ENCODE measurements at regions not wholly inside any gene's neighbourhood (a gene's known extent, or its start where the extent isn't known, plus 50 kb on each side); places are given as distances from the start of the nearest gene placed in this dataset.

DNA sequence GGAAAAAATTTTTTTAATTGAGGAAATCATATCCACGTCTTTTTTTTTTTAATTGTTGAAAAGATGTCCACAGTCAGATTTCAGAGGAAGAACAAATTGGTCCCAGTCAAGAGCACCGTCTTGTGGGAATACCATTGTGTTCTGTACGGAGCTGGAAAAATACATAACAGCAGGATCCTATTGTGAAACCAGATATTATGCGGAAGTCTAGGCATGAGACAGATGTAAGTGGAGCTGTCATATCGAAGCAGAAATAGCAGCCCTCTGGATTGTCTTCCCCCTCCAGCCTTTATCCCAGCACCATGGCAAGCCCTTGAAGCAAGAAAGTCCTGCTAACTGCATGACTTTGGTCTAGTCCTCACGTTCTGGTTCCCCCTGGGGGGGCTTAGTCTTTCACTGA lies 391.6 kb upstream of the ASIC2 start:
- peaks cover 17% of the 10 kb centered on the region for H3K4me1 Mint-ChIP-seq (ENCODE audit: low read depth, unreplicated experiment)
- DNase-seq, result no peak
- no peak overlapping the region for H3K27ac Mint-ChIP-seq (ENCODE audit: unreplicated experiment)
- no peak for TF ChIP-seq CTCF (IDR thresholded peaks at IDR 0.05; ENCODE audit: partially characterized antibody, unreplicated experiment)
- no peak overlapping the region for H3K4me3 Mint-ChIP-seq (ENCODE audit: unreplicated experiment)
- H3K27me3 Mint-ChIP-seq (ENCODE audit: unreplicated experiment), result peaks cover 3% of the 10 kb centered on the region
- H3K36me3 Mint-ChIP-seq (ENCODE audit: unreplicated experiment), result no peaks in the 10 kb centered on the region
- peaks cover 5% of the 10 kb centered on the region for H3K9me3 Mint-ChIP-seq (ENCODE audit: unreplicated experiment)

- Mint-ChIP-seq H3K4me1 (ENCODE audit: low read depth, unreplicated experiment) (peaks cover 17% of the 10 kb centered on the region), H3K27me3 (ENCODE audit: unreplicated experiment) (peaks cover 3% of the 10 kb centered on the region), H3K27ac (ENCODE audit: unreplicated experiment) (no peak overlapping the region), H3K9me3 (ENCODE audit: unreplicated experiment) (peaks cover 5% of the 10 kb centered on the region), H3K36me3 (ENCODE audit: unreplicated experiment) (no peaks in the 10 kb centered on the region), H3K4me3 (ENCODE audit: unreplicated experiment) (no peak overlapping the region)
- peak; percentile 34 for DNase-seq
- TF ChIP-seq CTCF (IDR thresholded peaks at IDR 0.05; ENCODE audit: partially characterized antibody, unreplicated experiment), result peak; percentile 64
These were observed 393.1 kb upstream of the ASIC2 start for GRCh38 chr17:33686171-33686570.

DNA sequence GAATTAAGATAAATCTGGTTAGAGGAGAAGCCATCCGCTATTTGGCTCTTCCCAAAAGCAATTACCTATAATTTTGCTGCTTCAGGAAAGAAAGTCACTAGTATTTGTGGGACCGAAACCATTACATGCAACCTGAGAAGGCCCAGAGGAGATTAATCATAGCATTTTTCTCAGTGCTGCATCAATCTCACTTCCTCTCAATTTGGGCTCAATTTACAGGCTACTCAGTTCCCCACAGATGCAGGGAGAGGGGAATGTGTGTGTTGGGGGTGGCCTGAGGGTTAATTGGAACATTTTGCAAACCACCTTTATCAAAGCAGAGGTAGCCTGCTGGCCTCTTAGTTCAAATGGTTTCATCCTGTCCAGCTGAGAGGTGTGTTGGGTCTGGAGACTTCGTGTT lies 394.7 kb upstream of the ASIC2 start:
- Mint-ChIP-seq H3K9me3 (ENCODE audit: unreplicated experiment) (peaks cover 5% of the 10 kb centered on the region), H3K36me3 (ENCODE audit: unreplicated experiment) (no peaks in the 10 kb centered on the region), H3K27ac (ENCODE audit: unreplicated experiment) (no peak overlapping the region), H3K4me3 (ENCODE audit: unreplicated experiment) (no peak overlapping the region), H3K4me1 (ENCODE audit: low read depth, unreplicated experiment) (peaks cover 17% of the 10 kb centered on the region), H3K27me3 (ENCODE audit: unreplicated experiment) (peaks cover 3% of the 10 kb centered on the region)
- TF ChIP-seq CTCF (IDR thresholded peaks at IDR 0.05; ENCODE audit: partially characterized antibody, unreplicated experiment), result no peak
- no peak for DNase-seq

DNA sequence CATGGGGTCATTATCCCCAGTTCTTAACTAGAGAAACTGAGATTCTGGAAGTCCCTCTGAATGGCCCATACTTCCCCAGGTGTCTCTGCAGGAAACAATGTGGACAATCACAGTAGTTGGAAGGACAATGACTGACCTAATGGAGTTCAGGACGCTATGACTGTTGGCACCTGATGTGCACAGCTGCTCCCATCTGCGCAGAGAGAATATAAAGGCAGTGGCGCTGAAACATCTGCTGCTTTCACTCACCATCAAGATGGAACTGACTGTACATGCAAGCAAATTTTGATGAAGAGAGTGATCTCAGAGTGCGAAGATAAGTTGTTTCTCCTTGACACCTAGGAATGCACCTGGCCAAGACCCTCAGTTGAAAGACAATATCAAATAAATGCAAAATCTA lies 395.7 kb upstream of the ASIC2 start:
- no peaks in the 10 kb centered on the region for H3K36me3 Mint-ChIP-seq (ENCODE audit: unreplicated experiment)
- H3K4me3 Mint-ChIP-seq (ENCODE audit: unreplicated experiment), result no peak overlapping the region
- peaks cover 3% of the 10 kb centered on the region for H3K27me3 Mint-ChIP-seq (ENCODE audit: unreplicated experiment)
- DNase-seq, result peak; percentile 27
- H3K4me1 Mint-ChIP-seq (ENCODE audit: low read depth, unreplicated experiment), result peaks cover 17% of the 10 kb centered on the region
- H3K9me3 Mint-ChIP-seq (ENCODE audit: unreplicated experiment), result peaks cover 6% of the 10 kb centered on the region
- TF ChIP-seq CTCF (IDR thresholded peaks at IDR 0.05; ENCODE audit: partially characterized antibody, unreplicated experiment), result no peak
- peak overlapping the region; percentile 44 for H3K27ac Mint-ChIP-seq (ENCODE audit: unreplicated experiment)

DNA sequence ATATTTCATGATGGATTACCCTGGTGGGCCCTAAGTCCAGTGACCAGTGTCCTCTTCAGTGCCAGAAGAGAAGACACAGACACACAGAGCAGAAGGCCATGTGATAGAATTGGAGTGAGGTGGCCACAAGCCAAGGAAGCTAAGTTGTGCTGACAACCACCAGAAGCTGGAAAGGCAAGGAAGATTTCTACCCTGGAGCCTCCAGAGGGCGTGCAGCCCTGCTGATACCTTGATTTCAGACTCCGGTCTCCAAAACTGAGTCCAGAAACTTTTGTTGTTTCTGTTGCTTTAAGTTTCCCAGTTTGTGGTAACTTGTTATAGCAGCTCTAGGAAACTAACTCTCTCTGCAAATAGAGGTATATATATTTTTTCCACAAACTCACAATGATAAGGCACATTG lies 396.6 kb upstream of the ASIC2 start:
- TF ChIP-seq CTCF (IDR thresholded peaks at IDR 0.05; ENCODE audit: partially characterized antibody, unreplicated experiment), result no peak
- peaks cover 3% of the 10 kb centered on the region for H3K27me3 Mint-ChIP-seq (ENCODE audit: unreplicated experiment)
- no peak for DNase-seq
- H3K27ac Mint-ChIP-seq (ENCODE audit: unreplicated experiment), result no peak overlapping the region
- H3K4me3 Mint-ChIP-seq (ENCODE audit: unreplicated experiment), result no peak overlapping the region
- peaks cover 20% of the 10 kb centered on the region for H3K4me1 Mint-ChIP-seq (ENCODE audit: low read depth, unreplicated experiment)
- no peaks in the 10 kb centered on the region for H3K36me3 Mint-ChIP-seq (ENCODE audit: unreplicated experiment)
- H3K9me3 Mint-ChIP-seq (ENCODE audit: unreplicated experiment), result peaks cover 6% of the 10 kb centered on the region

All from glutamatergic neuron (in vitro differentiated cells).